Right lobe of liver (tissue), 4 donors: ENCODE measurements at regions not wholly inside any gene's neighbourhood (a gene's known extent, or its start where the extent isn't known, plus 50 kb on each side); places are given as distances from the start of the nearest gene placed in this dataset.

Experiments used
- POLR2A ChIP-seq: fragments of 450-650 bp; IDR thresholded peaks from one replicate; pipeline ENCODE4 v1.6.1; 2017; ENCODE audit warnings: antibody characterized with exemption, mild to moderate bottlenecking
- TF ChIP-seq, protein P1 (sequence below), 4 donors: fragments of 200-600 bp in 3 of 4; fragments of 450-650 bp in 1 of 4; IDR thresholded peaks; one replicate each; pipeline versions ENCODE4 v1.5.1 to v1.8.0; 2016 to 2022; ENCODE audit warnings: antibody characterized with exemption in 4 of 4, mild to moderate bottlenecking in 2 of 4
- donor health status: DM: no; HTN: no; CAD: no.
- donor health status: DM: no; HTN: no; CAD: no.
- donor health status: DM: no; HTN: yes; CAD: no.

- TF ChIP-seq, protein P1, sequence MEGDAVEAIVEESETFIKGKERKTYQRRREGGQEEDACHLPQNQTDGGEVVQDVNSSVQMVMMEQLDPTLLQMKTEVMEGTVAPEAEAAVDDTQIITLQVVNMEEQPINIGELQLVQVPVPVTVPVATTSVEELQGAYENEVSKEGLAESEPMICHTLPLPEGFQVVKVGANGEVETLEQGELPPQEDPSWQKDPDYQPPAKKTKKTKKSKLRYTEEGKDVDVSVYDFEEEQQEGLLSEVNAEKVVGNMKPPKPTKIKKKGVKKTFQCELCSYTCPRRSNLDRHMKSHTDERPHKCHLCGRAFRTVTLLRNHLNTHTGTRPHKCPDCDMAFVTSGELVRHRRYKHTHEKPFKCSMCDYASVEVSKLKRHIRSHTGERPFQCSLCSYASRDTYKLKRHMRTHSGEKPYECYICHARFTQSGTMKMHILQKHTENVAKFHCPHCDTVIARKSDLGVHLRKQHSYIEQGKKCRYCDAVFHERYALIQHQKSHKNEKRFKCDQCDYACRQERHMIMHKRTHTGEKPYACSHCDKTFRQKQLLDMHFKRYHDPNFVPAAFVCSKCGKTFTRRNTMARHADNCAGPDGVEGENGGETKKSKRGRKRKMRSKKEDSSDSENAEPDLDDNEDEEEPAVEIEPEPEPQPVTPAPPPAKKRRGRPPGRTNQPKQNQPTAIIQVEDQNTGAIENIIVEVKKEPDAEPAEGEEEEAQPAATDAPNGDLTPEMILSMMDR (IDR thresholded peaks at IDR 0.05) = no peak
- no peak for TF ChIP-seq POLR2A
Observed at GRCh38 chr2:8608411-8608954, 73.4 kb upstream of the ID2 start.
